ENCODE measurements at regions not wholly inside any gene's neighbourhood (a gene's known extent, or its start where the extent isn't known, plus 50 kb on each side); places are given as distances from the start of the nearest gene placed in this dataset.

GRCh38 chr7:68006619-68007018 is 1010.0 kb downstream of the TYW1 start:
- TF ChIP-seq CTCF (IDR thresholded peaks at IDR 0.05) (no peak), POLR2A (IDR thresholded peaks at IDR 0.05) (no peak)
